OCI-LY7 (cell line): ENCODE measurements at regions not wholly inside any gene's neighbourhood (a gene's known extent, or its start where the extent isn't known, plus 50 kb on each side); places are given as distances from the start of the nearest gene placed in this dataset.

Experiments
- BruUV-seq: library from RNA; stranded (reverse); fragments of 400-500 nt; replicated peaks from 2 replicates; lab custom pipeline; 2021; lab: Mats Ljungman, UMichigan
- CTCF ChIA-PET: fragments of 300-600 bp; sonication (Branson Sonifier 250); formaldehyde crosslinking; loops from one replicate; lab custom pipeline; 2022; ENCODE audit warnings: antibody characterized with exemption; ENCODE audit not compliant: unreplicated experiment; lab: Charles Lee
- POLR2A ChIA-PET: fragments of 300-600 bp; sonication (Branson Sonifier 250); formaldehyde crosslinking; loops from one replicate; lab custom pipeline; 2022; ENCODE audit warnings: antibody characterized with exemption; lab: Charles Lee
- DNase-seq: peaks from one replicate; pipeline ENCODE4 v3.0.0-alpha.2; 2015; ENCODE audit warnings: low spot score
- H2AFZ ChIP-seq: fragments of 200-600 bp; sonication (generic), shearing (Covaris generic); 2 replicates; pipeline ENCODE4 v1.6.1; 2014; ENCODE audit warnings: mild to moderate bottlenecking, antibody characterized with exemption, low read length, moderate library complexity
- H3K27ac ChIP-seq: fragments of 200-600 bp; sonication (generic); 2 replicates; pipeline ENCODE4 v1.5.1; 2014; ENCODE audit warnings: mixed run types, low read depth, mild to moderate bottlenecking, moderate library complexity, low read length, inconsistent platforms; ENCODE audit not compliant: poor library complexity, severe bottlenecking
- H3K36me3 ChIP-seq: fragments of 200-600 bp; sonication (generic); 2 replicates; pipeline ENCODE4 v1.6.1; 2014; ENCODE audit warnings: mild to moderate bottlenecking, antibody characterized with exemption, low read length, moderate library complexity, mixed read lengths; ENCODE audit not compliant: insufficient read depth
- H3K4me1 ChIP-seq: fragments of 200-600 bp; sonication (generic); 2 replicates; pipeline ENCODE4 v1.5.1; 2014; ENCODE audit warnings: mild to moderate bottlenecking, low read length; ENCODE audit not compliant: insufficient read depth, poor library complexity, severe bottlenecking
- H3K4me2 ChIP-seq: fragments of 200-600 bp; sonication (generic); 2 replicates; pipeline ENCODE4 v1.6.1; 2014; ENCODE audit warnings: mild to moderate bottlenecking, low read length
- H3K4me3 ChIP-seq: fragments of 200-600 bp; sonication (generic); 2 replicates; pipeline ENCODE4 v1.5.1; 2014; ENCODE audit warnings: mild to moderate bottlenecking, low read depth, low read length; ENCODE audit not compliant: poor library complexity, severe bottlenecking
- H3K79me2 ChIP-seq: fragments of 200-600 bp; sonication (generic); 2 replicates; pipeline ENCODE4 v1.6.1; 2016; ENCODE audit warnings: low read depth, mild to moderate bottlenecking, low read length, moderate library complexity, mixed read lengths; ENCODE audit not compliant: insufficient read depth
- H3K9me2 ChIP-seq: fragments of 200-600 bp; sonication (generic); 2 replicates; pipeline ENCODE4 v1.6.1; 2016; ENCODE audit warnings: mild to moderate bottlenecking, low read length, mixed read lengths; ENCODE audit not compliant: insufficient read depth
- H3K9me3 ChIP-seq: fragments of 200-600 bp; sonication (generic); 2 replicates; pipeline ENCODE4 v1.6.1; 2014; ENCODE audit warnings: mild to moderate bottlenecking, mixed run types, low read length, mixed read lengths
- H4K20me1 ChIP-seq: fragments of 200-600 bp; sonication (generic); 2 replicates; pipeline ENCODE4 v1.6.1; 2014; ENCODE audit warnings: mild to moderate bottlenecking, antibody characterized with exemption, low read length, moderate library complexity, mixed read lengths; ENCODE audit not compliant: insufficient read depth
- EZH2phosphoT487 ChIP-seq: fragments of 200-600 bp; sonication (generic); IDR thresholded peaks from 2 replicates; pipeline ENCODE4 v1.6.1; 2018; ENCODE audit warnings: low read depth, borderline replicate concordance, mild to moderate bottlenecking, mixed run types, antibody characterized with exemption, low read length, moderate library complexity, mixed read lengths
- intact Hi-C: fragments of 100-400 bp; cut with micrococcal nuclease; formaldehyde crosslinking; loops from one replicate; pipeline ENCODE4 v1.10.0; 2022; ENCODE audit not compliant: unreplicated experiment
- TF ChIP-seq, protein P1 (sequence below): fragments of 200-600 bp; sonication (generic); conservative IDR thresholded peaks from 2 replicates; pipeline ENCODE4 v1.5.1; 2014; ENCODE audit warnings: mild to moderate bottlenecking, antibody characterized with exemption, low read length, moderate library complexity, mixed read lengths

GRCh38 chr3:115348951-115349745, 202.1 kb upstream of the ZBTB20 start:
- no peak for DNase-seq
- Histone ChIP-seq H3K4me3 (no peak overlapping the region), H3K4me1 (no peaks in the 10 kb centered on the region), H3K9me2 (no peaks in the 10 kb centered on the region; the same call in 1 of the 2 replicates), H3K4me2 (no peak overlapping the region), H3K27ac (no peak overlapping the region), H3K36me3 (no peaks in the 10 kb centered on the region), H4K20me1 (no peaks in the 10 kb centered on the region), H3K79me2 (no peaks in the 10 kb centered on the region), H3K9me3 (no peaks in the 10 kb centered on the region), H2AFZ (no peak overlapping the region)
- intact Hi-C loops, result no loop called here
- CTCF ChIA-PET, result no interaction called here
- POLR2A ChIA-PET, result interaction anchor here (0.7 kb wide), 1 partner anchor 187 kb away, joined by 5 read pairs; no protein-coding TSS in a partner anchor
- no TSS peak for BruUV-seq
- TF ChIP-seq EZH2phosphoT487, result no peak
- TF ChIP-seq, protein P1, sequence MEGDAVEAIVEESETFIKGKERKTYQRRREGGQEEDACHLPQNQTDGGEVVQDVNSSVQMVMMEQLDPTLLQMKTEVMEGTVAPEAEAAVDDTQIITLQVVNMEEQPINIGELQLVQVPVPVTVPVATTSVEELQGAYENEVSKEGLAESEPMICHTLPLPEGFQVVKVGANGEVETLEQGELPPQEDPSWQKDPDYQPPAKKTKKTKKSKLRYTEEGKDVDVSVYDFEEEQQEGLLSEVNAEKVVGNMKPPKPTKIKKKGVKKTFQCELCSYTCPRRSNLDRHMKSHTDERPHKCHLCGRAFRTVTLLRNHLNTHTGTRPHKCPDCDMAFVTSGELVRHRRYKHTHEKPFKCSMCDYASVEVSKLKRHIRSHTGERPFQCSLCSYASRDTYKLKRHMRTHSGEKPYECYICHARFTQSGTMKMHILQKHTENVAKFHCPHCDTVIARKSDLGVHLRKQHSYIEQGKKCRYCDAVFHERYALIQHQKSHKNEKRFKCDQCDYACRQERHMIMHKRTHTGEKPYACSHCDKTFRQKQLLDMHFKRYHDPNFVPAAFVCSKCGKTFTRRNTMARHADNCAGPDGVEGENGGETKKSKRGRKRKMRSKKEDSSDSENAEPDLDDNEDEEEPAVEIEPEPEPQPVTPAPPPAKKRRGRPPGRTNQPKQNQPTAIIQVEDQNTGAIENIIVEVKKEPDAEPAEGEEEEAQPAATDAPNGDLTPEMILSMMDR, result no peak

- no TSS peak for BruUV-seq
- Histone ChIP-seq H3K36me3 (no peaks in the 10 kb centered on the region), H3K79me2 (no peaks in the 10 kb centered on the region), H3K9me2 (no peaks in the 10 kb centered on the region; the same call in 1 of the 2 replicates), H3K9me3 (no peaks in the 10 kb centered on the region), H3K27ac (no peak overlapping the region), H3K4me3 (no peak overlapping the region), H2AFZ (no peak overlapping the region), H3K4me2 (no peak overlapping the region), H4K20me1 (no peaks in the 10 kb centered on the region), H3K4me1 (no peaks in the 10 kb centered on the region)
- POLR2A ChIA-PET, result interaction anchor here (0.7 kb wide), 1 partner anchor 15 kb away, joined by 3 read pairs; no protein-coding TSS in a partner anchor
- CTCF ChIA-PET, result no interaction called here
- TF ChIP-seq, protein P1, result no peak
- TF ChIP-seq EZH2phosphoT487, result no peak
- DNase-seq, result no peak
- intact Hi-C loops, result loop anchor here (10.0 kb wide), 1 partner anchor 1054 kb away; no protein-coding TSS in a partner anchor
These were observed 203.5 kb upstream of the ZBTB20 start for GRCh38 chr3:115350606-115351005.

GRCh38 chr3:115351193-115351592, 204.1 kb upstream of the ZBTB20 start:
- Histone ChIP-seq H3K79me2 (no peaks in the 10 kb centered on the region), H3K4me3 (no peak overlapping the region), H2AFZ (no peak overlapping the region), H3K9me2 (no peaks in the 10 kb centered on the region; the same call in 1 of the 2 replicates), H3K4me2 (no peak overlapping the region), H4K20me1 (no peaks in the 10 kb centered on the region), H3K4me1 (no peaks in the 10 kb centered on the region), H3K36me3 (no peaks in the 10 kb centered on the region), H3K27ac (no peak overlapping the region), H3K9me3 (no peaks in the 10 kb centered on the region)
- intact Hi-C loops, result loop anchor here (10.0 kb wide), 1 partner anchor 1054 kb away; no protein-coding TSS in a partner anchor
- POLR2A ChIA-PET, result no interaction called here
- CTCF ChIA-PET, result no interaction called here
- no peak for DNase-seq
- TF ChIP-seq, protein P1, result no peak
- TF ChIP-seq EZH2phosphoT487, result no peak
- no TSS peak for BruUV-seq
